ENCODE measurements at regions not wholly inside any gene's neighbourhood (a gene's known extent, or its start where the extent isn't known, plus 50 kb on each side); places are given as distances from the start of the nearest gene placed in this dataset.

GRCh38 chr22:48808038-48808960, 1019.4 kb downstream of the BRD1 start:
- no peak for DNase-seq (ENCODE audit: low read depth)

- no peak for DNase-seq (ENCODE audit: low read depth)
Observed at GRCh38 chr22:48807155-48807554, 1020.5 kb downstream of the BRD1 start.

DNA sequence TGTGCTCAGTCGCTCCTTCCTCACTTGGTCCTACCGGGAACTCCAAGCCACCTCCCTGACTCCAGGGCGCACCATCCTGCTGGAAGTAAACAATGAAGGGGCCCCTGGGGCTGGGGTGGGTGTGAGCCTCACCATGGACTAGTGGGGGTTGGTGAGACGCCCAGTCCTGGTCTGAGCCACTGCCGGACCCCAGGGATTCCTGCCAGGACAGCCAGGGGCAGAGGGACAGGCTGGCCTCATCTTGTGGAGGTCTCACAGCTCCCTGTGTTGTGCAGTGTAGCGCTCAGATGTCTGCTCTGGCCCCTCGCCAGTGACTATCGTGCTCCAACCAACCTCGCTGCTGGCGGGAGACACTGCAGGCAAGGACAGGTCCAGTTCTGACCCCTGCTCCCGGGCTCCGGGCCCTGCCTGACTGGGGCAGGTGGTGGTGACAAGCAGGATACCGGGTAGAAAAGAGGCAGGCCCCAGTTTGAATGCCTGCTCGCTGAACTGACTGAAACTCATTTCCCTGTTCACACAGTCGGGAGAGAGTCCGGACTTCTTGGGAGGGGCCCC, 1021.4 kb downstream of the BRD1 start:
- DNase-seq (ENCODE audit: low read depth): no peak

DNA sequence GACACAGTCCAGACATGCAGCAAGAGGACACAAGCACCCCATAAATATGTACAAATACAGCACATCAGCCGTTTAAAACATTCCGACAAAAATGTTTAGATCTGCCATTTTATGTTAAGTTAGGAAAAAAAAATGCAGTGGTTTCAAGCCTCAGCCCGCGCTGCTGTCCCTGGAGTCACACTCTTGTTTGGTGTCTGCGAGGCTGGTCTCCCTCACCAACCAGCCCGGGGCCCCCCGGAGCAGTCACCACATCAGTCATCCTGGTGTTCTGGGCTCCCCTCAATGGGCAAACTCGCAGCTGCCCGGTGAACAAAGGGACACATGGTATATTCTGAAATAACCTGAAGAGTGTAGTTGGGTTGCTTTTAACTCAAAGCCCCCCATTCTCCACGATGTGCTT, 1022.2 kb downstream of the BRD1 start:
- DNase-seq (ENCODE audit: low read depth): no peak

GRCh38 chr22:48804811-48805301, 1022.8 kb downstream of the BRD1 start:
- no peak for DNase-seq (ENCODE audit: low read depth)

GRCh38 chr22:48803948-48804810, 1023.5 kb downstream of the BRD1 start:
- no peak for DNase-seq (ENCODE audit: low read depth)

DNA sequence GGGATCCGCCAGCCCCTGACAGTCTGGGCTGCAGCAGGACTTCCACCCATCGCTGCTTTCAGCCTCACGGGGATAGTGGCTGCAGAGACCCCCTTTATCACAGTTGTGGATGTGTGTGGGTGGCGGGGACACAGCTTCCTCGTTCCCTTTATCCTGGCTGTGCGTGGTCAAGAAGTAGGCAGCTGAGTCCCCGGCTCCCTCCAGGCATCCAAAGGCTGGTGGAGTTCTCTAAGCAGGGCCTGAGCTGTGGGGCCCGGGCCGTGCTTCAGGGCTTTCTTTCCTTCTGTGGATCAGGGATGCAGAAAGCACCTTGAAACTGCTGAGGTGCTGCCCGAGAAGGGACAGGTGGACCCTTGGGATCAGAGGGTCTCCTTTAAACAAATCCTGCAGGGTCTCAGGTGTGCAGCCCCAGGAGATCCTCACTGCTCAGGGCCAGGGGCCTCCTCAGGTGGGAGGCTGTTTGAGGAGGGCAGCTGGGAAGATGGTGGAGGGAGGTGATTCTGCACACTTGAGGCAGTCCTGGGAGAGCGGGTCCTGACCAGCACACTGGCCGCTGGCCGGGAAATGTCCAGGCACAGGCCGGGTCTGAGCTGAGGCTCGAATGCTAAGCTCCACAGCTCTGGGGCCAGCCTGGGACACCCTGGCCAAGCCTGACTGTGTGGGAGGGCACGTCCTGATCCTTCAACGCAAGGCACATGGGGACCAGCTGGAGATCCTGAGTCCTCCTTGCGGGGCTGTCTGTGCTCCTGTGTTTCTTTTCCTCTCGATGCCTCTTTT, 1024.3 kb downstream of the BRD1 start:
- no peak for DNase-seq (ENCODE audit: low read depth)

GRCh38 chr22:48802576-48802975, 1025.1 kb downstream of the BRD1 start:
- DNase-seq (ENCODE audit: low read depth): no peak

- DNase-seq (ENCODE audit: low read depth): no peak
Observed at GRCh38 chr22:48800886-48801607, 1026.6 kb downstream of the BRD1 start.

DNA sequence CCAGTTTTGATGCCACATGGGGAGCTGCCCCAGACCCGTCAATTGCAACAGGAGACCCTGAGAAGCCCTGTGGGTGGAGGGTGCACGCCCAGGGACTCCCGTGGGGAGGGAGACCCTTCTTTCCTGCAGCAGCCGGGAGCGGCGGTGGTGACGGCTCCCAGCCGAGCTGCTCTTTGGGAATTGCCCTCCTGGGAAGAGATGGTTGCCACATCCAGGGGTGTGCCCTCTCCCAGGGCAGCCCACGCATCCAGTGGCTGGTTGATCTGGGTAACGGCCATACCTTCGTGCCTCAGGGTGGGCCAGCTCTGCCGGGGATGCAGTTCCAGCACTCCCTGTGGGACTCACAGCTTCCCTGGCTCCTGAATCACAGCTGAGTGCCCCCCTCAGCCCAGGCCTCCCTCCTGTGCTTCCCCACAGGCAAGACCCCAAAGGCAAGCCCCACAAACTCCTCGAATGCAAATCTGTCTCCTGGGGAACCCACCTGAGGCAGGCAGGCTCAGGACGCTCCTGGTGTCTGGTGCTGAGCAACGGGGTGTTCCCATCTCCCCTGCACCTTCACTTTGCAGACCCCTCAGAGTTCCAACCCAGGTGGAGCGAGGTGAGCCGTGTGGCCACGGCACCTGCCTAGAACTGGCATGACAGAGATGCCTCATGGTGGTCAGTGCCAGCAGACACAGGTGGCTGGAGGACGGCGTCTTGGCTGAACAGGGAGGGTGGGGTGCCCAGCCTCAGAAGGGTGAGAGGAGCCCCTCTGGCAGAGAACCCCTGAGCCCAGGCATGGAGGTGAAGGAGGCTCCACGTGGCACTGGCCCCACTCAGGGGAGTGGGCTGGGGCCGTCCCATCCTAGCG, 1027.4 kb downstream of the BRD1 start:
- DNase-seq (ENCODE audit: low read depth): no peak

DNA sequence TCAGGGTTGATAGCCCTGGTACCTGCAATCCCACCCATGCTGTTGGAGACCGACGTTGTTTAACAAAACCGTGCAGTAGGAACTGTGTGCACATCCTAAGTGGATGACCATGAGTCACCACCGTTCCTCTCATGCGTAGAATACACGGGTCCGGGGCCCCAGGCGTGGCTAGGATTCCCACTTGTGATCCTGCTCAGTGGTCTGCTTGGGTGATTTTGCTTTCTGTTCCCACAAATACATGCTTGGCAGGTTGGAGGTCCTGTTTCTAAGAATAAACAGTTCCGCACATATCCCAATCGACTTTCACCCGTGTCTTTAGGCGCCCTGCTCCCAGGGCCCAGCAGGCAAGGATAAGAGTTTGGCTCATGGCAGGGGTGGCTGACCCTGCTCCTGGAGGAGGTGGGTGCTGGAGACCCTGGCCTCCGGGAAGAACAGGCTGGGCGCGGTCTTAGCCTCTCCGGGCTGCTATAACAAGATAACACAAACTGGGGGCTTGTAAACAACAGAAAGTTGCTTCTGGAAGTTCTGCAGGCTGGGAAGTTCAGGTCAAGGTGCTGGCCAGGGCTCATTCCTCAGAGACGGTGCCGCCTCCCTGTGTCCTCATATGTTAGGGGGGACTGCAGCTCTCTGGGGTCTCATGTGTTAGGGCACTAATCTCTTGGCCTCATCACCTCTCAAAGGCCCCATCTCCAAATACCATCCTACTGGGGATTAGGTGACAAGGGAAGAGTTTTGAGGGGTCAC, 1028.3 kb downstream of the BRD1 start:
- no peak for DNase-seq (ENCODE audit: low read depth)

DNA sequence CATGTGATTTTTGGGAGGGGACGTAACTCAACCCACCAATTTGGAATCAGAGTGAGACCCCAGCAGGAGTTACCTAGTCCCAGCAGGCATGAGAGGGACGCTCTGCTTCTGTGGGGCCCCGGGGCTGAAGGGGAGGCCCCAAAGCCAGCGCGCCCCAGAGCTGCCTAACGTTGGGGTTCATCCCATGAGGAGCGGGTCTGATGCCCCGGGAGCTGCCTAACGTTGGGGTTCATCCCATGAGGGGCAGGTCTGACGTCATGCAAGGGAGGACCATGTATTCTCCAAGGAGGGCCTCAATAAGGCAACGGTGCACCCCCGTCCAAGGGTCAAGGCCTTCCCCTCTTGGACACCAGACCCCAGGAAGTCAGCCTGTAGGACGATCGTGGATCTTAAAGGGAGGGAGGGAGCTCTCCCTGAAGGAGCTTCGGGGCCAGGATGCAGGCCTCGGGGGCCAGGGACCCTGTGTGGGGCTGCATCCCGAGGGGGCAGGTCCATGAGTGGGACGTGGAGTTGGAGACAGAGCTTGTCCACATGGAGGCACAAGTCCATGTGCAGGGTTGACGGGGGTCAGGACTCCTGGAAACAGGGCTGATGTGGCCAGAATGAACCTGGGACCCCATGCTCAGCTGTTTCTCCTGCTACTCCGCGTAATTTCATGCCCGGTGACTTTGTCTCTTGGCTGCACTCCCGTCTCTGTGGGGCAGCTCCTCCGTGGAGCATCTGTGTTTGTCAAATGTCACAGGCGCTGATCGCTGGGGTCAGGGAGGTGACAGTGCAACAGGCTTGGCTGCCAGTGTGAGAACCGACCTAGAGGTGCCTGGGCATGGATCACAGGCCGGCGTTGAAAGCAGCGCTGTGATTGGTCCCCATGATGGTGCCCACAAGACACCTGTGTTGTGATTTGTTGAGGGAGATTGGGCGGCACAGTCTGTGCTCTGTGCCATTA, 1029.1 kb downstream of the BRD1 start:
- DNase-seq (ENCODE audit: low read depth): no peak

- DNase-seq (ENCODE audit: low read depth): no peak
Observed at GRCh38 chr22:48797731-48798130, 1029.9 kb downstream of the BRD1 start.

- DNase-seq (ENCODE audit: low read depth): no peak
Observed at GRCh38 chr22:48796310-48797015, 1031.2 kb downstream of the BRD1 start.

GRCh38 chr22:48795664-48796063, 1032.0 kb downstream of the BRD1 start:
- DNase-seq (ENCODE audit: low read depth): no peak

DNA sequence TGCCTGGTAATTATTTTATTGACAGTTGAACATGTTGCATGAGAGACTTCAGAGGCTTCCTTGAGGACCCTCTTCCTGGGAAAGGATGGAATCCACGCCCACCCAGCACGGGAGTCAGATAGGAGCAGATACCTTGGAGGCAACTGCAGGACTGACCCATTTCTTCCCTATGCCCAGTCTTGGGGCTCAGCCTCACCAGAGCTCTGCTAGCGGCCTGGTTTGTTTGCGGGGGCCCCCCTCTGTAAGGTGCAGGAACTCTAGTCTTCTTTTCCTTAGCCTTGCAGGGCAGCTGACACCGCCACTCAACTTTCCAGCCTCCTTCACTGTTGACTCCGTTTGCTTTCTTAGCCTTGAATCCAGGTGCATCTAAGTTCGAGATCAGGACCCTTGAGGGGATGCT, 1032.8 kb downstream of the BRD1 start:
- DNase-seq (ENCODE audit: low read depth): no peak

DNA sequence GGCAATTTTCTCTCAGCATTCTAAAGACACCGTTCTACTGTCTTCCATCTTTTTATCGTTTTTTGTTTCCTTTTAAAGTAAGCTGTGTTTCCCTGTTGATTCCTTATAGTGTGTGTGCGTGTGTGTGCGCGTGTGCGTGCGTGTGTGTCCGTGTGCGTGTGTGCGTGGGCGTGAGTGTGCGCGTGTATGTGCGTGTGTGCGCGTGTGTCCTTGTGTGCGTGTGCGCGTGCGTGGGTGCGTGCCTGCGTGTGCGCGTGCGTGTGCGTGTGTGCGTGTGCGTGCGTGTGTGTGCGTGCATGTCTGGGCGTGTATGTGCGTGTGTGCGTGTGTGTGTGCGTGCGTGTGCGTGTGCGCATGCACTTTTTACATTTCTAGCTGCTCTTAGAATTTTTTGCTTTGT, 1033.7 kb downstream of the BRD1 start:
- no peak for DNase-seq (ENCODE audit: low read depth)

DNA sequence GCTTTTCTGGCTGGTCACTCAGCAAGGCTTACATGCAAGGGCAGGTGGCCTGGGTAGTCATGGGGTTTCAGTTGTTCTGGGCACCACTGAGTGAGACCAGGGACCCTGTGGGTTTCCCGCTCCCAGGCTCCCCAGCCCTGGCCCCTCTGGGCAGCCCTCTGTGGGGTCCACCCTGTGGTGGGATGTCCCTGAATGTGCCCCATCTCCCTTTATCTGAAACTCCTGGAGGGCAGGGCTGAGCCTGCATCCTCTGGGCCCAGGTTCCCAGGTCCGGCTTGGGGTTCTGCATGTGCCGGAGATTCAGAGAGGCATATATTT, 1041.0 kb downstream of the BRD1 start:
- no peak for DNase-seq (ENCODE audit: low read depth)

Data from non-pigmented ciliary epithelial cell (primary cell).